ENCODE measurements at regions not wholly inside any gene's neighbourhood (a gene's known extent, or its start where the extent isn't known, plus 50 kb on each side); places are given as distances from the start of the nearest gene placed in this dataset.

GRCh38 chr12:118734266-118734665 is 247.1 kb upstream of the SRRM4 start:
- Histone ChIP-seq H3K4me2 (replicated peaks; ENCODE audit: extremely low read depth, low read length, poor library complexity, severe bottlenecking) (no peak overlapping the region), H3K79me2 (ENCODE audit: insufficient read depth, low read length) (no peaks in the 10 kb centered on the region), H3K4me1 (ENCODE audit: control insufficient read depth in 1 of 2, insufficient read depth in 2 of 2, low read length in 2 of 2) (no peaks in the 10 kb centered on the region), H4K20me1 (ENCODE audit: insufficient read depth, low read length) (no peaks in the 10 kb centered on the region), H3K36me3 (replicated peaks in 1 of 2; ENCODE audit: control insufficient read depth in 1 of 2, insufficient read depth in 2 of 2, low read length in 2 of 2) (no peaks in the 10 kb centered on the region), H3K27me3 (ENCODE audit: control insufficient read depth in 2 of 2, insufficient read depth in 2 of 2, low read length in 2 of 2) (no peaks in the 10 kb centered on the region), H2AFZ (ENCODE audit: insufficient read depth, low read depth, low read length, poor library complexity, severe bottlenecking) (no peak overlapping the region), H3K27ac (ENCODE audit: low read depth in 1 of 2, low read length in 2 of 2) (no peak overlapping the region), H3K9ac (ENCODE audit: insufficient read depth, low read length, poor library complexity, severe bottlenecking) (no peak overlapping the region), H3K9me3 (replicated peaks in 1 of 2; ENCODE audit: control insufficient read depth in 1 of 2, insufficient read depth in 1 of 2, low read length in 2 of 2) (no peaks in the 10 kb centered on the region), H3K4me3 (replicated peaks in 1 of 3; ENCODE audit: low read depth in 2 of 3, low read length in 3 of 3) (no peak overlapping the region)
- no peak for TF ChIP-seq CTCF (IDR thresholded peaks at IDR 0.05)
- Mint-ChIP-seq H3K4me3 (no peak overlapping the region), H3K27me3 (ENCODE audit: low read depth in 3 of 3) (no peaks in the 10 kb centered on the region), H3K9me3 (peaks cover 0 to 8% (median 2%) of the 10 kb centered on the region in 7 donors), H3K27ac (no peak overlapping the region), H3K4me1 (no peaks in the 10 kb centered on the region), H3K36me3 (no peaks in the 10 kb centered on the region)
- WGBS (ENCODE audit: insufficient coverage) = 59% methylated on average over 4 of the region's 7 CpGs
- intact Hi-C loops (cut with micrococcal nuclease) = no loop called here
- DNase-seq = no peak

DNA sequence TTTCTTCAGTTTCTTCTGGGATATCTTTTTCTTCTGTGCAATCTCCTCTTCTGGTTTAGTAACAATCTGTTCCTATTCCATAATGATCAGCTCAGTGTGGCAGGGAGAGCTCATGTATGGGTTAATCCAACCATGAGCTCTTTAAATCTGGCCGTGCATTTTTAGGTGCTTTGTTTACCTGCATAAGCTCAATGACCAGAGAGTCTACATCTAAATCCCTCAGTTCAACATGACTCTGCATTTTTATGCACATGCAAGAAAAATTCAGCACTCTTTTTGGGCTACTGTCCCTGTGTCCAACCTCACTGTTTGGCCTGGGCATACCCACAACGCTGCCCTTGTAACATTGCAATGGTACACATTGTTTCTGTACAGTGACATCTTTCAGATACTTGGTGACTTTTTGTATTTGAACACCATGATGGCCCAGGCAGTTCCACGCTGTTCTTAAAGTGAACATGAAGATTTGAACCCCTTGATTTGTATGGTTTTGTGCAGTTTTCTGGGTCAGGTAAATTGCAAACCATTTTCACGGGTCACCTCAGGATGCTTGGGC is 243.3 kb upstream of the SRRM4 start:
- H3K9me3 Mint-ChIP-seq = peaks cover 0 to 8% (median 2%) of the 10 kb centered on the region in 7 donors
- DNase-seq = no peak
- Histone ChIP-seq H3K9ac (ENCODE audit: insufficient read depth, low read length, poor library complexity, severe bottlenecking) (no peak overlapping the region), H3K27ac (ENCODE audit: low read depth in 1 of 2, low read length in 2 of 2) (no peak overlapping the region), H3K4me2 (replicated peaks; ENCODE audit: extremely low read depth, low read length, poor library complexity, severe bottlenecking) (no peak overlapping the region), H2AFZ (ENCODE audit: insufficient read depth, low read depth, low read length, poor library complexity, severe bottlenecking) (no peak overlapping the region), H3K9me3 (replicated peaks in 1 of 2; ENCODE audit: control insufficient read depth in 1 of 2, insufficient read depth in 1 of 2, low read length in 2 of 2) (no peaks in the 10 kb centered on the region), H3K4me1 (ENCODE audit: control insufficient read depth in 1 of 2, insufficient read depth in 2 of 2, low read length in 2 of 2) (no peaks in the 10 kb centered on the region), H3K4me3 (replicated peaks in 1 of 3; ENCODE audit: low read depth in 2 of 3, low read length in 3 of 3) (no peak overlapping the region), H4K20me1 (ENCODE audit: insufficient read depth, low read length) (no peaks in the 10 kb centered on the region), H3K36me3 (replicated peaks in 1 of 2; ENCODE audit: control insufficient read depth in 1 of 2, insufficient read depth in 2 of 2, low read length in 2 of 2) (no peaks in the 10 kb centered on the region), H3K79me2 (ENCODE audit: insufficient read depth, low read length) (no peaks in the 10 kb centered on the region), H3K27me3 (ENCODE audit: control insufficient read depth in 2 of 2, insufficient read depth in 2 of 2, low read length in 2 of 2) (no peaks in the 10 kb centered on the region)
- H3K4me3 Mint-ChIP-seq = no peak overlapping the region
- no peak for TF ChIP-seq CTCF (IDR thresholded peaks at IDR 0.05)
- no peak overlapping the region for H3K27ac Mint-ChIP-seq
- no peaks in the 10 kb centered on the region for H3K27me3 Mint-ChIP-seq (ENCODE audit: low read depth in 3 of 3)
- H3K4me1 Mint-ChIP-seq = no peaks in the 10 kb centered on the region
- WGBS (ENCODE audit: insufficient coverage) = 76% methylated on average over 3 of the region's 4 CpGs
- H3K36me3 Mint-ChIP-seq = no peaks in the 10 kb centered on the region
- intact Hi-C loops (cut with micrococcal nuclease) = no loop called here
